ENCODE measurements at regions not wholly inside any gene's neighbourhood (a gene's known extent, or its start where the extent isn't known, plus 50 kb on each side); places are given as distances from the start of the nearest gene placed in this dataset.

DNA sequence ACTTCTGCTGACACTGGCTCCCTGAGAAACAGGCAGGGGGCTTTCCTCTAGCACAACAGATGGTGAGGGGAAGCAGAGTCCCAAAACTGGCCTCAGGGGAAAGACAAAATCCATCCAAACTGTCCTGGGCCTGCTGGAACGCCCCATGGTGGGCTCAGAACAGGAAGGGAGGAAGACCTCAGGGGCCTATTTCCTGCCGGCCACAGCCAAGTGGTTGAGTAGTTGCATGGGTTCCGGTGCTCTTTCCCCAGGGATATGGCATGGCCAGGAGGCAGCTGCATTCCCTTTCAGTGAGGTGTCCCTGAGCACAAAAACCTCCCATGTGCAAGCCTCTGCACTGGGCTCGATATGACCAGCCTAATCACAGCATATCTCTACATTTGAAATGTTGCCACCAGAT is 303.0 kb upstream of the IRX5 start:
- TF ChIP-seq POLR2AphosphoS5 (IDR thresholded peaks at IDR 0.05; ENCODE audit: low read depth), result no peak
- TF ChIP-seq, protein P1, sequence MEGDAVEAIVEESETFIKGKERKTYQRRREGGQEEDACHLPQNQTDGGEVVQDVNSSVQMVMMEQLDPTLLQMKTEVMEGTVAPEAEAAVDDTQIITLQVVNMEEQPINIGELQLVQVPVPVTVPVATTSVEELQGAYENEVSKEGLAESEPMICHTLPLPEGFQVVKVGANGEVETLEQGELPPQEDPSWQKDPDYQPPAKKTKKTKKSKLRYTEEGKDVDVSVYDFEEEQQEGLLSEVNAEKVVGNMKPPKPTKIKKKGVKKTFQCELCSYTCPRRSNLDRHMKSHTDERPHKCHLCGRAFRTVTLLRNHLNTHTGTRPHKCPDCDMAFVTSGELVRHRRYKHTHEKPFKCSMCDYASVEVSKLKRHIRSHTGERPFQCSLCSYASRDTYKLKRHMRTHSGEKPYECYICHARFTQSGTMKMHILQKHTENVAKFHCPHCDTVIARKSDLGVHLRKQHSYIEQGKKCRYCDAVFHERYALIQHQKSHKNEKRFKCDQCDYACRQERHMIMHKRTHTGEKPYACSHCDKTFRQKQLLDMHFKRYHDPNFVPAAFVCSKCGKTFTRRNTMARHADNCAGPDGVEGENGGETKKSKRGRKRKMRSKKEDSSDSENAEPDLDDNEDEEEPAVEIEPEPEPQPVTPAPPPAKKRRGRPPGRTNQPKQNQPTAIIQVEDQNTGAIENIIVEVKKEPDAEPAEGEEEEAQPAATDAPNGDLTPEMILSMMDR (conservative IDR thresholded peaks at IDR 0.05; ENCODE audit: low read depth in 2 of 2), result no peak
- TF ChIP-seq EZH2phosphoT487 (IDR thresholded peaks at IDR 0.05; ENCODE audit: unreplicated experiment), result no peak
- TF ChIP-seq, protein P2, sequence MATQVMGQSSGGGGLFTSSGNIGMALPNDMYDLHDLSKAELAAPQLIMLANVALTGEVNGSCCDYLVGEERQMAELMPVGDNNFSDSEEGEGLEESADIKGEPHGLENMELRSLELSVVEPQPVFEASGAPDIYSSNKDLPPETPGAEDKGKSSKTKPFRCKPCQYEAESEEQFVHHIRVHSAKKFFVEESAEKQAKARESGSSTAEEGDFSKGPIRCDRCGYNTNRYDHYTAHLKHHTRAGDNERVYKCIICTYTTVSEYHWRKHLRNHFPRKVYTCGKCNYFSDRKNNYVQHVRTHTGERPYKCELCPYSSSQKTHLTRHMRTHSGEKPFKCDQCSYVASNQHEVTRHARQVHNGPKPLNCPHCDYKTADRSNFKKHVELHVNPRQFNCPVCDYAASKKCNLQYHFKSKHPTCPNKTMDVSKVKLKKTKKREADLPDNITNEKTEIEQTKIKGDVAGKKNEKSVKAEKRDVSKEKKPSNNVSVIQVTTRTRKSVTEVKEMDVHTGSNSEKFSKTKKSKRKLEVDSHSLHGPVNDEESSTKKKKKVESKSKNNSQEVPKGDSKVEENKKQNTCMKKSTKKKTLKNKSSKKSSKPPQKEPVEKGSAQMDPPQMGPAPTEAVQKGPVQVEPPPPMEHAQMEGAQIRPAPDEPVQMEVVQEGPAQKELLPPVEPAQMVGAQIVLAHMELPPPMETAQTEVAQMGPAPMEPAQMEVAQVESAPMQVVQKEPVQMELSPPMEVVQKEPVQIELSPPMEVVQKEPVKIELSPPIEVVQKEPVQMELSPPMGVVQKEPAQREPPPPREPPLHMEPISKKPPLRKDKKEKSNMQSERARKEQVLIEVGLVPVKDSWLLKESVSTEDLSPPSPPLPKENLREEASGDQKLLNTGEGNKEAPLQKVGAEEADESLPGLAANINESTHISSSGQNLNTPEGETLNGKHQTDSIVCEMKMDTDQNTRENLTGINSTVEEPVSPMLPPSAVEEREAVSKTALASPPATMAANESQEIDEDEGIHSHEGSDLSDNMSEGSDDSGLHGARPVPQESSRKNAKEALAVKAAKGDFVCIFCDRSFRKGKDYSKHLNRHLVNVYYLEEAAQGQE (IDR thresholded peaks at IDR 0.05; ENCODE audit: unreplicated experiment), result no peak
- no peak for TF ChIP-seq EZH2 (IDR thresholded peaks at IDR 0.05; ENCODE audit: low read depth, unreplicated experiment)
- no peak for TF ChIP-seq CREB1 (CRISPR knock-in tag; IDR thresholded peaks at IDR 0.05; ENCODE audit: low read depth)
- TF ChIP-seq, protein P3, sequence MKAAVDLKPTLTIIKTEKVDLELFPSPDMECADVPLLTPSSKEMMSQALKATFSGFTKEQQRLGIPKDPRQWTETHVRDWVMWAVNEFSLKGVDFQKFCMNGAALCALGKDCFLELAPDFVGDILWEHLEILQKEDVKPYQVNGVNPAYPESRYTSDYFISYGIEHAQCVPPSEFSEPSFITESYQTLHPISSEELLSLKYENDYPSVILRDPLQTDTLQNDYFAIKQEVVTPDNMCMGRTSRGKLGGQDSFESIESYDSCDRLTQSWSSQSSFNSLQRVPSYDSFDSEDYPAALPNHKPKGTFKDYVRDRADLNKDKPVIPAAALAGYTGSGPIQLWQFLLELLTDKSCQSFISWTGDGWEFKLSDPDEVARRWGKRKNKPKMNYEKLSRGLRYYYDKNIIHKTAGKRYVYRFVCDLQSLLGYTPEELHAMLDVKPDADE (IDR thresholded peaks at IDR 0.05), result no peak
- no peak for TF ChIP-seq ZNF331 (CRISPR knock-in tag; IDR thresholded peaks at IDR 0.05; ENCODE audit: low read depth)
